ENCODE measurements at regions not wholly inside any gene's neighbourhood (a gene's known extent, or its start where the extent isn't known, plus 50 kb on each side); places are given as distances from the start of the nearest gene placed in this dataset.

GRCh38 chr16:35532576-35532975 lies 2073.2 kb downstream of the TP53TG3F start:
- no peaks in the 10 kb centered on the region for H3K4me1 ChIP-seq
- no peak for DNase-seq
- no peak overlapping the region for H3K4me3 ChIP-seq (ENCODE audit: low read depth, low read length)
- H3K9me3 ChIP-seq, result no peaks in the 10 kb centered on the region; the same call in none of the 2 replicates
- no peaks in the 10 kb centered on the region for H3K27me3 ChIP-seq
- H3K36me3 ChIP-seq, result no peaks in the 10 kb centered on the region
- TF ChIP-seq CTCF (IDR thresholded peaks at IDR 0.05; ENCODE audit: low read depth, low read length), result no peak

DNA sequence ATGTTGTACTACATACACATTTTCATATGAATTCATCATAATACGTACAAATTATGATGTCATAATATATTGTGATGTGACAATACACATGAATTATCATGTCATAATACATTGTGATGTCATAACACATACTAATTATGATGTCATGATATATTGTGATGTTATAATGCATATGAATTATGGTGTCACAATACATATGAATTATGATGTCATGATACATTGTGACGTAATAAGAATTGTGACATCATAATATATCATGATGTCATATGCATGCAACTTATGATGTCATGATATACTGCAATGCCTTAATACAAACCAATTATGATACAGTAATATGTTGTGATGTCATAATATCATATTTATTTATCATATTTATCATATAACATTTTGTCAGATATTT lies 2074.3 kb downstream of the TP53TG3F start:
- no peaks in the 10 kb centered on the region for H3K4me1 ChIP-seq
- H3K9me3 ChIP-seq, result no peaks in the 10 kb centered on the region; the same call in none of the 2 replicates
- H3K36me3 ChIP-seq, result no peaks in the 10 kb centered on the region
- no peak for DNase-seq
- no peaks in the 10 kb centered on the region for H3K27me3 ChIP-seq
- H3K4me3 ChIP-seq (ENCODE audit: low read depth, low read length), result no peak overlapping the region
- TF ChIP-seq CTCF (IDR thresholded peaks at IDR 0.05; ENCODE audit: low read depth, low read length), result no peak

GRCh38 chr16:35543486-35543885 lies 2084.1 kb downstream of the TP53TG3F start:
- Histone ChIP-seq H3K4me1 (no peaks in the 10 kb centered on the region), H3K36me3 (no peaks in the 10 kb centered on the region), H3K4me3 (ENCODE audit: low read depth, low read length) (no peak overlapping the region), H3K27me3 (no peaks in the 10 kb centered on the region), H3K9me3 (no peaks in the 10 kb centered on the region; the same call in 1 of the 2 replicates)
- TF ChIP-seq CTCF (IDR thresholded peaks at IDR 0.05; ENCODE audit: low read depth, low read length), result no peak
- DNase-seq, result no peak

- Histone ChIP-seq H3K4me1 (no peaks in the 10 kb centered on the region), H3K9me3 (no peaks in the 10 kb centered on the region), H3K4me3 (ENCODE audit: low read depth, low read length) (no peak overlapping the region), H3K36me3 (no peaks in the 10 kb centered on the region), H3K27me3 (no peaks in the 10 kb centered on the region)
- DNase-seq, result no peak
- TF ChIP-seq CTCF (IDR thresholded peaks at IDR 0.05; ENCODE audit: low read depth, low read length), result no peak
These were observed 2093.4 kb downstream of the TP53TG3F start for GRCh38 chr16:35552763-35553162.

DNA sequence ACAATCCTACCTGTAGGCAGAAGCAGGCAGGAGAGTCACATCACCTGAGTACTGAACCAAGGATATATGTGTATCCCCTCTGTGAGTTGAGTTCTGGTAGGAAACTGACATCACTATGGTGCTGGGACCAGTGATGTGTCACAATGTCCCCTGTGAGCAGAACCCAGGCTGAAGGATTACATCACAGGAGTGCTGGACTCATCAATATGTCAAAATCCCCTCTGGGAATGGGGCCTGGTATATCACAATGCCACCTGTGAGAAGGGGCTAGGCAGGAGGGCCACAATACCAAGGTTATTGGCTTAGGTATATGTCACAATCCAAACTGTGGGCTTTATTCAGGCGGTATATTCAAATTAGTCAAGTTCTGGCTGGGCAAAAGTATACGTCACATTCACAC lies 2098.3 kb downstream of the TP53TG3F start:
- DNase-seq, result no peak
- no peaks in the 10 kb centered on the region for H3K4me1 ChIP-seq
- TF ChIP-seq CTCF (IDR thresholded peaks at IDR 0.05; ENCODE audit: low read depth, low read length), result no peak
- H3K27me3 ChIP-seq, result no peaks in the 10 kb centered on the region
- H3K9me3 ChIP-seq, result no peaks in the 10 kb centered on the region
- no peak overlapping the region for H3K4me3 ChIP-seq (ENCODE audit: low read depth, low read length)
- H3K36me3 ChIP-seq, result no peaks in the 10 kb centered on the region

- no peaks in the 10 kb centered on the region for H3K4me1 ChIP-seq
- TF ChIP-seq CTCF (IDR thresholded peaks at IDR 0.05; ENCODE audit: low read depth, low read length), result no peak
- H3K27me3 ChIP-seq, result no peaks in the 10 kb centered on the region
- H3K36me3 ChIP-seq, result no peaks in the 10 kb centered on the region
- DNase-seq, result no peak
- H3K9me3 ChIP-seq, result peaks cover 3% of the 10 kb centered on the region; the same call in 1 of the 2 replicates
- H3K4me3 ChIP-seq (ENCODE audit: low read depth, low read length), result no peak overlapping the region
These were observed 2100.7 kb downstream of the TP53TG3F start for GRCh38 chr16:35559911-35560636.
